8988T (cell line): ENCODE measurements at regions not wholly inside any gene's neighbourhood (a gene's known extent, or its start where the extent isn't known, plus 50 kb on each side); places are given as distances from the start of the nearest gene placed in this dataset.
"Not testable (repeated sequence)": the region's sequence is repeated elsewhere in the genome, so short reads cannot be mapped to it uniquely, and the experiment has no call there.

Experiments used
- DNase-seq: peaks from one replicate; pipeline ENCODE4 v3.0.0; 2011

DNA sequence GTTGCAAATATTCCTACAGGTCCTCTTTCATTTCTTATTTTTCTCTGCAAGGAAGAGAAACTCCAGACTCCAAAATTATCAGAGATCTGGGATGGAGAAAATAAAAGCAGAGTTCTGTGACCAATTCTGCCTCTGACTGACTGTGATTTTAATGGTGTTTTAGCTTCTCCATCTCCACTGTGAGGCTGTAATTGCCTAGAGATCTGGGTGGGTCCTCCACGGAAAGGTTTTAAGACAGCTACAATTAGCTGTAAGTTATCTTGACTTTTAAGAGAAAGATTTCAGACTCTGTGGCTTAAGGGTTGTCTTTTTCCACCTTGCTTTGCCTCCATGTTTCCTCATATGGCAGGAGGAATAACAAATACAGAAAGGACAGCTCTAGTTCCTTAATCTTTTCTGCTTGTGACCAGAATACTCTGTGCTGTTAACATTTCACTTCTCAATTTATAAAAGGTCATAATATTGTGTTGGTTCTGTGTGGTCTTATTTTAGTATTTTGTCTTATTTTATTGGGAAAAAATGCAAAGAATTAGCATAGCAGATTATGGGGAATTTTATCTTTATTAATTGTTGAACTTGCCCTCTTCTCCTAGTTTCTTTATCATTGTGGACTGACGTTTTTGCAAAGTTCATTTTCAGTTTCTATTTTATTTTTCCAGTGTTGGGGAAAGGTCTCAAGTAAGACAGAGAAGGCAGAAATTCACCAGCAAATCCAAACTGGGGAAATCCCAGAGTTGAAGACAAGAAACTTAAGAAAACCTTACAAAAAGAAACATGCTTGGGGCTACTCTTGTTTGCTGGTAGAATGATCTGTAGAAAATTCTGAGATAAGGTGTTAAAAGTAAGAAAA lies 157.9 kb downstream of the RAP2B start:
- DNase-seq, result no peak

DNA sequence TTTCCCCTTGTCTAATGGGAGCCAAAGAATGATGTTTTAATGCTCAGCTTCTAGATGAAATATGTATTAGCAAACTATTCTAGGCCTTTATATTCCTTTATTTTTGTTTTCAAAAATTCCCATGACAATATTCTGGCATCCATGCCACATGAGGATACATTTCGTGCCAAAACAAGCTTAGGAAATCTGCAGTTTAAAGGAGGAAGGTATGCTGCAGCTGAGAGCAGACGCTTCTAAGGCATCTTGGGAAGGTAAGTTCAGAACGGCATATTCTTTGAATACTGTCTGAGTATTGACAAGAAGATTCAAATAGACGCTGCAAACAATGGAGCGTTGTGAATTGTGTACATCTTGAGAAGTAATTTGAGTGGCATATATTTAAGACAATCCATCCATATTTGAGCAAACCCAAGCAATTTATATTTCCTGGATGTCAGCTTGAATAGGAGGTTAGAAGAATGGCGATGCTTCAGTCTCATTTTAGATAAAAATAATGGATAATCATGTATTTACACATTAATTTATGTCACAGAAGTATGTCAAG lies 158.6 kb downstream of the RAP2B start:
- no peak for DNase-seq

DNA sequence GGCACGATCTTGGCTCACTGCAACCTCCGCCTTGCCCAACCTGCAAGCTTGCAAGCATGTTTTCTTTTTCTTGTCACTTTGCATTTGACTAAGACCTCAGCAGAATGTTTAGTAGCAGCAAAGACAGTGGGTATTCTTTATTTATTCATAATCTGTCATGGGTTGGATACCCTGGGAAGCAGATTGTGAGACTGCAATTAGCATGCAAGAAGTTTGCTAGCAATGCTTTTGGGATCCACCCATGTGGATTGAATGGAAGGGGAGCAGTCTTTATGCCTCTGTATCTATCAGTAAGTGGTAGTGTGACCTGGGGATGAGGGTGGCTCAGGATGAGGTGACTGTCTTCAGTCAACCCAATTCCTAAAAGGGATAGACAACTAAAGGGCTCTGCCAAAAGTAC lies 166.7 kb downstream of the RAP2B start:
- no peak for DNase-seq

DNA sequence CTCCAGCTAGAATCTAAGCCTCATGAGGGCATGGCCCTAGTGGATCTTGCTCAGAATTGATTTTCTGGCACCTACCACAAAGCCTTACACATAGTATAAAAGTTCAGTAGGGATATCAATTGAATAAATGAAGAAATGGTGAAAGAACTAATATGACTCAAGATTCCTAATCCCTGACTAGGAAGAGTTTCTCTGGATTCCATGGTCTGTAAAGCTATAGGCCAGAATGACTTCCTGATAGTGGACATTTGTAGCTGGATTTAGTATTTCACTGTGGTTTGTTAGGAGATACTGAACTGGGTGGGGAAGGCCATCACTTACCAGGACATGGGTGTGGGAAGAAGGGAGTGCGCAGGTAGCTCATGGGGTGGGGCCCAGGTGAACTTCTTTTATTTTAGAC lies 168.9 kb downstream of the RAP2B start:
- no peak for DNase-seq

DNA sequence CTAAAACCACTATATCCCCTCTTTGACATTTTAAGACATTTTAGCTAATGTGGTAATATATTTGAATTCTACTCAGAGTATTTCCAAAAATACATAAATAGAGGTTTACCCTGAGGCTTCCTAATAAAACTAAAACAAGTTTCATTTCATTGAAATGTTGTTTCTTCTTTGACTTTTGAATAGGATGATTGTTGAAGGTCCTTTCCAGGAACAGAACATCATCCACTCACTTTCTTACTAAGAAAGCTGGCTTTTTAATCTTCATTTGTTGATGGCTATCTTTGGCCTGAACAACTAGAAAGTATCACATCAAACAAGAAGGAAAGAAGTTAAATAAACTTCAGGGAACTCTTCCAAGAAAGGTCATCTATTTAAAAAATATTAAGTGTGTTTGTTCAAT lies 169.7 kb downstream of the RAP2B start:
- DNase-seq, result no peak

DNA sequence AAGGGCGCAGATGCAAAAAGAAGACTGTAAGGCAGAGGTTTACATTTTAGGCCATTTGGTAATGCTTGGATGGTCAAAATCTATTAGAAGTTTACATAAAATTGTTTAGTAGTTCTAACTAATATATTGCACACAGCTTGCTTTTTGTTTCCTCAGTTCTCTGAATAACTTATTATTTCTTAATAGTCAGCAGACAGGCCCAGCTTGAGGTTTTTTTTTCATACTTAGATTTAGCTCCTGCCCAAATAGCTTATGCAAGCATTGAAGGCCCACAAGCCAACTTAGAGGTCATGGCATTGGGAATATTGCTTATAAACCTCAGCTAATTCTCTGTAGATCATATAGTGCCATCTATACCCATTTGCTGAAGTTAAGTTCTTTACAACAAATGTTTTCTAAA lies 172.5 kb downstream of the RAP2B start:
- DNase-seq, result no peak

DNA sequence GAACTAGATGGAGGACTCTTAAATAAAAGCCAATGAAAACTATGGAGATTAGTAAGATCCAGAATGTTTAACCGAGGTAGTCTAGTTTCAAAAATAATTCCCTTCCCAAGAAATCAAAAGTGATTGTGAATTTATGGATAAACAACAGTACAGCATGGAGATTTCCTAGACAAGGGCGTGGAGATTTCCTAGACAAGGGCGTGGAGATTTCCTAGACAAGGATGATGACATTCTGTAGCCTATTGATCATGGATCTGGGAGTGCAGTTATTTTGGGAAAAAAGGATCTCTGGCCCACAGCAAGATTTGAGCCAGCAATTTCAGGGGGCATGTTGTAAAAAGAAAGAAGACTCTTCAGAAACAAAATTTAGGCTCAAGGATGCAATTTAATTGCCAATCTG lies 175.3 kb downstream of the RAP2B start:
- DNase-seq, result no peak

DNA sequence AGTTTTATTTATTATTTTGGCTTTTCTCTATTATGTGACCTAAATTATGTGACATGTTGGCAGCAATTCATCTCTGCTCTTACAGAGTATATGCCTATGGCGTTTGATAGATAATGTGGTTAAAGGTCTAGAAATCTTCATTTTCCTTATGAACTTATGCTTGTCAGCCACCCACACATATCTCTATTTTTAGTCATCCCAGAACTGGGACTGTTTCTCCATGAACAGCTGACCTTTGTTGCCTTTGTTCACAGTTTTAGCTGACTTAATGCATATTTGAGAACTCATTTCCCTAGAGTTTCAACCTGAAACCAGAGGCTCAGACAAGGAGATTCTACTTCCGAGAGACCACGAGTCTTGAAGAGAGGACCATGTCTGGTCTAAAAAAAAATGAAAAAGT lies 176.5 kb downstream of the RAP2B start:
- DNase-seq, result no peak

DNA sequence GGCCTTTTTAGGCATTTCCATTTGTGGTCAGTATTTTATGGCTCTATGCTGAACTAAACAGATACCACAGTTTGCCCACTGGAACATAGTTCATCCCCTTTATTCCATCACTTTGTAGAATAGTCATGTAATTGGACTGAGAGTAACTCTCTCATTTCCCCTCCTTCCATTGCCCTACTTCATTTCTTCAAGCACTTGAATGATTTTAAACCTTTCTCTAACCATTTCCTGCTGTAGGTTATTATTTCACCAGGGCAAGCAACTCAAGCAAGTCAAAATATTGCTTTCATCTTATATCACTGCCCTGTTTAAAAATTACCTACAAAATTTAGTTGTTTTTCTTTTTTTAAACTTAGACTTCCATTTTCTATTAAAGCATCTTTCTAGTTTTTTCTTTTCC lies 177.0 kb downstream of the RAP2B start:
- no peak for DNase-seq

DNA sequence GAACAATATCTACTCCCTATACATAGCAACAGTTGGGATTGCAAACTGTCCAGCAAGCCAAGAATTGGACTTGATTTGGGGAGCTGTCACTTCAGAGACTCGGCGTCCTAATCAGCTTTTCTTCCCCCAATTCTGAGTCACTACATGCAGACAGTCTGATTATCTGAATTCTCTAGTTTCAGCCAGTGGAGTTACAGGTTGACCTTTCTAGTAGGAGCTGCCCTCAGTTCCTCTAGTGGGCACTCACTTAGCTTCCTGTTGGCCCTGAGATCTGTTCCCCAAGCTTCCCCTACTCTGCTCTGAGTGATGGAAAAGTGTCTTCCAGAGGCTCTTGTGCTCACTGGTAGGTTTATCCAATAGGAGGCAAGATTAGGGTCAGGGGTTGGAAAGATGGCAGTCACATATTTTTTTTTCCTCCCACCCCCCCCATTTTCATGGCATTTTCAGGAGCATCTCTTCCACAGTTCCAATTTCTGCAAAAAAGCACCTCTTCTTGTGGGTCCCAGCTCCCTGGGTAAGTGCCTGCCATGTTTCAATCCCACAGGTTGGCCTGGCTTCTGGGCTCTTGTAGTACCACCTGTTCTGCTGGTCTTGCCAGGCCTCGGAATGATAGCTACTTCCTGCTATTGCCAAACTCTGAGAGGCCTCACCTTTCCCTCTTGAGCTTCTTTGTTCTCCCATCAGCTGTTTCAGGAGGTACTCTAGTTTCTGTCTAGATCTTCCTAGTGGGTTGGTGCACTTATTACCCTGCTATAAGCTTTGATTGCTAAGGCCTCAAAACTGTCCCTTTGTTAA lies 182.2 kb downstream of the RAP2B start:
- DNase-seq, result no peak

DNA sequence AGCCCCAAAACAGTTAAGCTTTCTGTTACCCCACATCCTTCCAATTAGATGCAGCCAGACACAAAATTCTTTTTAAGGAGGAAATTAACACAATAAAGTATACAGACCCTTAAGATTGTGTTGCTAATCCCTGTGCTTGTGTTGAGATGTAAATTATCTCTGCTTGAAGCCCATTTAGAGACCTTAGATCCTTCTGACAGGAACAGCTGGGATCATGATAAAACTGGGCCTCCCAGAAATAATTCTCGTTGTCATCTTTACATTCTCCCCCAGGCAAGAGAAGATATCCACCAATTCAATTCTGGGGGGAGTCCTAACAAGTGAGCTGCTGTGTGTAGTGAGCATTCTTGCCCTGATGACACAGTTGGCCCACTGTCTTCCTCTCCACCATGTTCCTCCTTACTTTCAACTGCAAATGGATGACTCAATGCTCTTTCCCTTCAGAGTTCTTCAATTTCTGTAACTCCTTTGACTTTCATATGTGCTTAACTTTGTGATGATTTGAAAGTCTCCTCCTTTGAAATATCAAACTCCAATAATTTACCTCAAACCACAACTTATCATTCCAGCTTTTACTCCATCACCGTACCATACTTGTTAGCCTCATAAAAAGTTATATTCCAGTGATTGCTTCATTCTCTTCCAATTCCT lies 186.6 kb downstream of the RAP2B start:
- DNase-seq, result no peak

DNA sequence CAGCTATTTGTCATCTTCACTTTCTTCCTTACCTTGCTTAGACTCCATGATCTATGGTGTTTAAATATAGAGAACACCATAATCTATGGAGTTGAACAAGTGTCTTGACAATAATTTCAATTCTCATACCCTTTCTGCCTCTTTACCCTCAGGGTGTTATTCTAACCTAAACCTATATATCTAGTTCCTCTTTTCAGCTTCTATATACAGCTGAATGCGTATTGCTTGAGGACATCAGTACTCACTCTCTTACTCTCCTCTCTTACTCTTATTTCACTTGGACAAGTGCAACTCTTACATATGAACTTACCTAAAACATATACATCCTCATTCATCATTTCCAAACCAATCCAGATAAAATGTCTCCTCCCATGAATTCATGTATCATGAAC lies 187.1 kb downstream of the RAP2B start:
- no peak for DNase-seq

DNA sequence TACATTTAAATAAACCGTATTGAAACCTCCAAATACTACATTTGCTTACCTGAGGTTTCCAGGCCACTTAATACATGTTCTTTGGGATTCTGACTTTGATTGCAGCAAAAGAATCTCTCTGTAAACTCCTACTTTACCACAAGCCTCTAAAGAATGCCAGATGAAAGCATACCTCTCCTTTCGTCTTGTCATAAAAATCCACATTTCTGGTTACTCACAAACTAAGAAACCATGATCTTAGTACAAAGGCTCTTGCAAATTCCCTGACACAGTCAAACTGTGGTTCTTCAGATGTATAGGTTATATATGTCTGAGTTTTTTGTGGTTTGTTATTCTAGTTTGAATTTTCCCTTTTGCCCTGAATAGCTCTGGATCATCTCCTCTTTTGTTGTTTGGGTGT lies 188.4 kb downstream of the RAP2B start:
- no peak for DNase-seq

DNA sequence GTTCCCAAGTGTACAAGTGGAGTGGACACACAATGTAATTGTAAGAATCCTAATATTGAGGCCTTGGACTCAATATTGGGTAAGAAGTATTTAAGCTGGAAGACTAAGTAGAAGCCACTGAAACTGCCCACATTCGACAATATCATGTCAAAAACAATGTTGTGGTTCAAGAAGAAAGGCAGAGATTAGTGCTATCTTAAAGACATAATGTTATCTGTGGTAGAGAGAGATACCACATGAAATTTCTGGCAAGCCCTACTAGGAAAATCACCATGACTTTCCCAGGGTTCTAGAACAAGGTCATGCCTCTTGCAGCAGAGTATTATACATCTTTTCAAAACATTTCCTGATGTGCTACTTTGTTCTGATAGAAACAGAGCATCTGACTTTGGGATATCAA lies 192.6 kb downstream of the RAP2B start:
- DNase-seq, result no peak

DNA sequence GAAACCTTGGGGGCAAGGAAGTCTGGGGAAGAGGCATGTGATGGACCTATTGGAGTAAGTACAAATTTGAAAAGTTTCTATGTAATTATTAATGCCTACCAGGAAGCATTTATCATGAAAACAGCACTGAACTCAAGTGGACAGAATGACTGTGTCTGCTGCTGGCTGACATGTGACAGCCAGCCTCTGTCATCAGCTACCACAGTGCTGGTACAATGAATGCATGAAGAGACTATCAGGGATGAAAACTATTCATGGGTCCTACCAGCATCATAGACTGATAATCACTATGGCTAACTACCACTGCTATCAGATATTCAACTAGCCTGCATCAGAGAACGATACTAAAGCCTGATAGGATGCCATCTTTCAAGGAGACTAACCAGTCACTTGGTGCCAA lies 193.5 kb downstream of the RAP2B start:
- DNase-seq, result no peak

DNA sequence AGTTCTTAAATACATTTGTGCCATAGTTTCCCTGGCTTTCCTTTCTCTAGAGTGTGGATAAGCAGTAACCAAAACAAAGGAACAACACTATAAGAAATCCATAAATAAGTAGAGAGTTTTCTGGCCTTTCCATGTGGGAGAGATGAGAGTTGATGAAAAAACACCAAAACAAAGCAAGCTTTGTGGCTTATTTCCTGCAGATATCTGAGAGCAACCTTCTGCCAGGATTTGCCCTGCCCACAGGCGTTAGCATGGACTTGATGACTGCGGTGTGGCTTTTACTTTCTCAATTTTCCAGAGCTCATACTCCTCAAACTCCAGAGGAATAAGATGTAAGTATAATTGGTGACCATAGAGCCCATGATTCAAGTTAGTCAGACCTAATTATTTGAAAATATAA lies 194.9 kb downstream of the RAP2B start:
- no peak for DNase-seq

DNA sequence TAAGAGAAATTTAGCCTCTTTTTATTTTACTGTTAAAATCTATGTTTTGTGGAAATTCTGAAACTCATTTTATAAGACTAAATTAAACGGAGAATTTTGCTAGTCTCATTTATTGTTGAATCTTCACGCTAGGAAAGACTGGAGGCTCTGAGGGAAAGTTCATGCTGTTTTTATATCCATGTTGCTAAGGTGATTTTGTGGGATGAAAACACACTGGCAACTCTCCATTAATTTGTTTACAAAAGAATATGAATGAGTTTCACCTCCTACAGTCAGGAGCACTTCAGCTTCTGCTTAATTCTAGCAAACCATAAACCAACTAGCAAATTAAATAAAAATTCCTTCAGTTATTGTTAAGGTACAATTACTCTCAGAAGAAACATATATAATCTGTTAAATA lies 195.4 kb downstream of the RAP2B start:
- no peak for DNase-seq

DNA sequence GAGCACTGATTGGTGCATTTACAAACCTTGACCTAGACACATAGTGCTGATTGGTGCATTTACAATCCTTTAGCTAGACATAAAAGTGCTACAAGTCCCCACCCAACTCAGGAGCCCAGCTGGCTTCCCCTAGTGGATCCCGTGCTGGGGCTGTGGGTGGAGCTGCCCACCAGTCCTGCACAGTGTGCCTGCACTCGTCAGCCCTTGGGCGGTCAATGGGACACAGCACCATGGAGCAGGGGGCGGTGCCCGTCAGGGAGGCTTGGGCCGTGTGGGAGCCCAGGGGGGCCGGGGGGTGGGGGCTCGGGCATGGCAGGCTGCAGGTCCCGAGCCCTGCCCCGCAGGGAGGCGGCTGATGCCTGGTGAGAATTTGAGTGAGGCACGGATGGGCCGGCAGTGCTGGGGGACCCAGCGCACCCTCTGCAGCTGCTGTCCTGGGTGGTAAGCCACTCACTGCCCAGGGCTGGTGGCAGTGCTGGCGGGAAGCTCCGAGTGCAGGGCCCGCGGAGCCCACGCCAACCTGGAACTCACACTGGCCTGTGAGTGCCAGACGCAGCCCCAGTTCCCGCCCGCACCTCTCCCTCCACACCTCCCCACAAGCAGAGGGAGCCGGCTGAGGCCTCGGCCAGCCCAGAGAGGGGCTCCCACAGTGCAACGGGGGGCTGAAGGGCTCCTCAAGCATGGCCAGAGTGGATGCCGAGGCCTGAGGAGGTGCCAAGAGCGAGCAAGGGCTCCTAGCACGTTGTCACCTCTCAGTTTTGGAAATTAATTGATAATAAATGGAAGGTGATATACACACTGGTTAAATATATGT lies 207.7 kb downstream of the RAP2B start:
- DNase-seq, result no peak

DNA sequence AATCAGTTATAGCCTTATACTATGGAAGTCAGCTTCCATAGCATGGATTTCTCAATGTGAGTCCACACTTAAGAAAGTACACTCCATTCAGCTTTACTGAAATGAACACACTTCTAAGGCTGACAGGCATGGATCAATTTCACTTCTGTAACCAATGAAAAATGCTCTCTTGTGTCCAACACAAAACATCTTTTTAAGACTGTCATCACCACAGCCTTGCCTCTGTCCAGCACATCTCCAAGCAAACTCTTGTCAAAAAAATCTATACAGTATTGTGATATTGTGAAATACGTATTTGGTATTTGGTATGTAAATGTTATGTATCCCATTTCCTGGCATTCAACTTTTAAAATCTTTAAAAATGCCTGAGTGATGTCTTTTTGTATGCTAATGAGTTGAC lies 208.7 kb downstream of the RAP2B start:
- no peak for DNase-seq

DNA sequence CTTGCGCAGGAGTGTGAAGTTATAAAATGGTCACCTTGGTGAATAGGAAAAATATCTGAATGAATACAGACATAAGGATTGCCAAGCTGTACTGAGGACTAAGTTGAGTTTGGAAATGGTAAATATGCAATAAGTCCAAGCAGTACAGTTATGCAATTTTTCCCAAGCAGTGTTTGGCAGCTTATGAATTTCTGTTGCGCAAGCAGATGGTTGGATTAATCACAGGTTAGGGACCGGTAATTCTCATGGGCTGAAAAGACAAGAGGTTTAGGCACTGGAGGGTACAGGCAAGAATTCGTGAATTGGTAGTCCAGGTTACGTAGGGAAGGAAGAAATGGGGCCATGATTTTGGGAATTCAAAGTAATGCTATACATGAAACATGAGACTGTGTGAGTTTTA lies 210.3 kb downstream of the RAP2B start:
- no peak for DNase-seq

DNA sequence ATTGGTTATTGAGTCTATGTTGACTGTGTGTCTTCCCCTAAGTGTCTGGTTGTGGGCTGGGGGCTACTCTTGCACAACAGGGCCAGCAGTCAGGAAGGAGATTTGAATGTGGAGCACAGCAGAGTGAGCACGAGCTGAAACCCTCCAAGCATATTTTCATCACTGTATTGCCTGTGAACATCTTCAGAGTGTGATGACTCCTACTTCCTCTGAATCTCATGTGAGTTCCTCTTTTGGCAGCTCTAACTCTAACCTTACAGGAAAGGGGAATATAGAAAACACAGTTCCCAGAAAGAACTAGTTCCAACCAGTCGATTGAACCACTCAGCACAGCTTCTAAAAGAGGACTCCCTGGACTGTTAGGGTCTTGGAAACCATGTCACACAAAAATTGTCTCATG lies 211.6 kb downstream of the RAP2B start:
- DNase-seq, result no peak

DNA sequence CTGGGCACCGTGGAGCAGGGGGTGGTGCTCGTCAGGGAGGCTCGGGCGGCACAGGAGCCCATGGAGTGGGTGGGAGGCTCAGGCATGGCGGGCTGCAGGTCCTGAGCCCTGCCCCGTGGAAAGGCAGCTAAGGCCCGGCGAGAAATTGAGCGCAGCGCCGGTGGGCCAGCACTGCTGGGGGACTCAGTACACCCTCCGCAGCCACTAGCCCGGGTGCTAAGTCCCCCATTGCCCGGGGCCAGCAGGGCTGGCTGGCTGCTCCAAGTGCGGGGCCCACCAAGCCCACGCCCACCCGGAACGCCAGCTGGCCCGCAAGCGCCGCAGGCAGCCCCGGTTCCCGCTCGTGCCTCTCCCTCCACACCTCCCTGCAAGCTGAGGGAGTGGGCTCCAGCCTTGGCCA lies 216.3 kb downstream of the RAP2B start:
- not testable (repeated sequence) for DNase-seq

DNA sequence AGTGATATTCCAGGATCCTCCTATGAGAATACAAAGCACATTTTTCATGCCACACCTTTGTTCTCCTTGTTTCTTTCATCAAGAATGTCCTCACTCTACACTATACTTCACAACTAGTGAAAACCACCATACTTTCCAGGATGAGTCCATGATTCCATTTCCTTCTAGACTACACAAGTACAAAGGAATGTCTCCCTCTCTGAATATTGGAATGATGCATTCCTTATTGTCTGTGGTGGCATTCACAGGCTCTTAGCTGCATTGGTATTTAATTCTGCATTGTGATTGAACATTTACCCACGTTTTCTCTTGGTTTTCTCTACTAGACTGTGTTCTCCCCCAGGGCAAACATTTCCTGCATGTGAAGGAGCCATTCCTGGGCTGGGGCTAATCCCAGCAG lies 217.5 kb downstream of the RAP2B start:
- DNase-seq, result no peak
